NCI-H2029 (cell line): ENCODE measurements at regions not wholly inside any gene's neighbourhood (a gene's known extent, or its start where the extent isn't known, plus 50 kb on each side); places are given as distances from the start of the nearest gene placed in this dataset.

Experiments
- DNase-seq: peaks from one replicate; lab custom pipeline; 2025; lab: John Stamatoyannopoulos, UW

- DNase-seq, result no peak
Observed at GRCh38 chr22:23410411-23410810, 169.7 kb downstream of the IGLL1 start.

GRCh38 chr22:23409976-23410375 is 170.1 kb downstream of the IGLL1 start:
- DNase-seq, result no peak

- DNase-seq, result no peak
Observed at GRCh38 chr22:23408321-23408720, 171.8 kb downstream of the IGLL1 start.

GRCh38 chr22:23405366-23405851 is 174.7 kb downstream of the IGLL1 start:
- no peak for DNase-seq

- no peak for DNase-seq
Observed at GRCh38 chr22:23404689-23405365, 175.3 kb downstream of the IGLL1 start.

GRCh38 chr22:23403720-23404688 is 176.1 kb downstream of the IGLL1 start:
- no peak for DNase-seq

- no peak for DNase-seq
Observed at GRCh38 chr22:23403152-23403719, 176.9 kb downstream of the IGLL1 start.

GRCh38 chr22:23402275-23403151 is 177.6 kb downstream of the IGLL1 start:
- DNase-seq, result peak; percentile 74

GRCh38 chr22:23401910-23402274 is 178.2 kb downstream of the IGLL1 start:
- DNase-seq, result no peak

GRCh38 chr22:23401111-23401909 is 178.8 kb downstream of the IGLL1 start:
- no peak for DNase-seq

- DNase-seq, result no peak
Observed at GRCh38 chr22:23400286-23400981, 179.7 kb downstream of the IGLL1 start.

GRCh38 chr22:23399367-23400285 is 180.5 kb downstream of the IGLL1 start:
- no peak for DNase-seq

- no peak for DNase-seq
Observed at GRCh38 chr22:23398701-23399366, 181.3 kb downstream of the IGLL1 start.

GRCh38 chr22:23397613-23398567 is 182.2 kb downstream of the IGLL1 start:
- DNase-seq, result no peak

GRCh38 chr22:23397008-23397612 is 183.0 kb downstream of the IGLL1 start:
- no peak for DNase-seq

- DNase-seq, result no peak
Observed at GRCh38 chr22:23396362-23397007, 183.6 kb downstream of the IGLL1 start.
